UCSD-AML1 (cell line): ENCODE measurements at regions not wholly inside any gene's neighbourhood (a gene's known extent, or its start where the extent isn't known, plus 50 kb on each side); places are given as distances from the start of the nearest gene placed in this dataset.
A peak's percentile ranks its signal among the peaks of the same experiment; 100 is the strongest.

Experiments used
- DNase-seq: peaks from one replicate; lab custom pipeline; 2025; ENCODE audit not compliant: unreplicated experiment; lab: John Stamatoyannopoulos, UW

- no peak for DNase-seq
Measured at GRCh38 chr9:107650995-107651394, 161.4 kb upstream of the KLF4 start.

GRCh38 chr9:107650321-107650720 lies 160.8 kb upstream of the KLF4 start:
- DNase-seq: no peak

GRCh38 chr9:107648153-107648715 lies 158.7 kb upstream of the KLF4 start:
- DNase-seq: no peak

GRCh38 chr9:107647611-107648010 lies 158.0 kb upstream of the KLF4 start:
- DNase-seq: no peak

GRCh38 chr9:107647141-107647540 lies 157.6 kb upstream of the KLF4 start:
- no peak for DNase-seq

GRCh38 chr9:107645464-107645833 lies 155.9 kb upstream of the KLF4 start:
- no peak for DNase-seq

GRCh38 chr9:107644733-107645463 lies 155.3 kb upstream of the KLF4 start:
- DNase-seq: no peak

GRCh38 chr9:107639426-107639825 lies 149.9 kb upstream of the KLF4 start:
- no peak for DNase-seq

- no peak for DNase-seq
Measured at GRCh38 chr9:107638521-107639310, 149.1 kb upstream of the KLF4 start.

GRCh38 chr9:107637421-107638420 lies 148.2 kb upstream of the KLF4 start:
- DNase-seq: peak; percentile 29

GRCh38 chr9:107636571-107637381 lies 147.2 kb upstream of the KLF4 start:
- DNase-seq: no peak

GRCh38 chr9:107635803-107636174 lies 146.2 kb upstream of the KLF4 start:
- no peak for DNase-seq

- DNase-seq: no peak
Measured at GRCh38 chr9:107635101-107635802, 145.7 kb upstream of the KLF4 start.

- DNase-seq: no peak
Measured at GRCh38 chr9:107633406-107633805, 143.8 kb upstream of the KLF4 start.

- no peak for DNase-seq
Measured at GRCh38 chr9:107632661-107633060, 143.1 kb upstream of the KLF4 start.

GRCh38 chr9:107632216-107632615 lies 142.6 kb upstream of the KLF4 start:
- DNase-seq: no peak

- no peak for DNase-seq
Measured at GRCh38 chr9:107631788-107632187, 142.2 kb upstream of the KLF4 start.

GRCh38 chr9:107630156-107630555 lies 140.6 kb upstream of the KLF4 start:
- DNase-seq: no peak

- DNase-seq: no peak
Measured at GRCh38 chr9:107628444-107628843, 138.9 kb upstream of the KLF4 start.

GRCh38 chr9:107627781-107628180 lies 138.2 kb upstream of the KLF4 start:
- DNase-seq: no peak
